H1 (cell line): ENCODE measurements at regions not wholly inside any gene's neighbourhood (a gene's known extent, or its start where the extent isn't known, plus 50 kb on each side); places are given as distances from the start of the nearest gene placed in this dataset.

Experiments used
- CTCF ChIA-PET: fragments of 300-600 bp; sonication (Branson Sonifier 250); formaldehyde crosslinking; loops from one replicate; lab custom pipeline; 2021; ENCODE audit not compliant: partially characterized antibody; lab: Charles Lee
- POLR2A ChIA-PET: fragments of 300-600 bp; sonication (Branson Sonifier 250); formaldehyde crosslinking; loops from one replicate; lab custom pipeline; 2021; ENCODE audit warnings: inconsistent platforms; ENCODE audit not compliant: partially characterized antibody; lab: Charles Lee
- DNase-seq, 2 experiments: peaks; one replicate each; pipeline versions ENCODE4 v3.0.0 to v3.0.0-alpha.2; 2010 to 2022; ENCODE audit warnings: low spot score in 2 of 2, low read depth in 1 of 2, mixed read lengths in 1 of 2
- FAIRE-seq: peaks from 2 replicates; lab custom pipeline; 2011; peaks lifted over from hg19 to GRCh38; lab: Jason Lieb, UNC
- H2AFZ ChIP-seq: 2 replicates; pipeline ENCODE4 v1.8.1; 2012; ENCODE audit warnings: low read length, inconsistent platforms
- H2AK5ac ChIP-seq: 2 replicates; pipeline ENCODE4 v1.6.1; 2013; ENCODE audit warnings: low read depth, low read length
- H2BK120ac ChIP-seq: replicated peaks from 2 replicates; pipeline ENCODE3; 2013; ENCODE audit warnings: low read depth, low read length, inconsistent platforms
- H2BK12ac ChIP-seq: 2 replicates; pipeline ENCODE4 v1.6.1; 2013; ENCODE audit warnings: low read depth, low read length
- H2BK15ac ChIP-seq: 2 replicates; pipeline ENCODE4 v1.6.1; 2013; ENCODE audit warnings: low read length
- H2BK20ac ChIP-seq: 2 replicates; pipeline ENCODE4 v1.6.1; 2013; ENCODE audit warnings: low read length
- H2BK5ac ChIP-seq: 2 replicates; pipeline ENCODE4 v1.6.1; 2013; ENCODE audit warnings: low read depth, low read length
- H3K14ac ChIP-seq: 2 replicates; pipeline ENCODE4 v1.6.1; 2013; ENCODE audit warnings: inconsistent platforms; ENCODE audit not compliant: insufficient read length
- H3K18ac ChIP-seq: 2 replicates; pipeline ENCODE4 v1.6.1; 2013; ENCODE audit warnings: low read length; ENCODE audit errors: extremely low read depth
- H3K23ac ChIP-seq: 2 replicates; pipeline ENCODE4 v1.6.1; 2013; ENCODE audit warnings: inconsistent platforms; ENCODE audit not compliant: insufficient read length
- H3K23me2 ChIP-seq: 2 replicates; pipeline ENCODE4 v1.6.1; 2013; ENCODE audit warnings: low read depth, low read length
- H3K27ac ChIP-seq: 2 replicates; pipeline ENCODE4 v1.6.1; 2011; ENCODE audit warnings: low read depth, low read length, inconsistent platforms
- H3K27me3 ChIP-seq, 4 experiments: replicated peaks in 1 of 4; 1 replicate in 1 of 4; 2 replicates in 3 of 4; pipeline versions ENCODE4 v1.6.1 to v1.8.1; 2011 to 2013; ENCODE audit warnings: low read length in 3 of 4, mild to moderate bottlenecking in 3 of 4, inconsistent platforms in 2 of 4, mixed read lengths in 2 of 4, moderate library complexity in 1 of 4; ENCODE audit not compliant: control insufficient read depth in 3 of 4, insufficient read depth in 3 of 4; ENCODE audit errors: extremely low read depth in 1 of 4
- H3K36me3 ChIP-seq, 4 experiments: 2 replicates each; pipeline versions ENCODE4 v1.6.1 to v1.8.1; 2011 to 2013; ENCODE audit warnings: mild to moderate bottlenecking in 4 of 4, low read length in 3 of 4, moderate library complexity in 2 of 4, control low read depth in 1 of 4, inconsistent platforms in 1 of 4; ENCODE audit not compliant: insufficient read depth in 4 of 4, control insufficient read depth in 2 of 4
- H3K4ac ChIP-seq: replicated peaks from 2 replicates; pipeline ENCODE3; 2013; ENCODE audit warnings: low read length, low read depth, mixed read lengths, inconsistent platforms; ENCODE audit not compliant: insufficient read length
- H3K4me1 ChIP-seq, 4 experiments: replicated peaks in 1 of 4; 1 replicate in 1 of 4; 2 replicates in 3 of 4; pipeline versions ENCODE4 v1.6.1 to v1.8.1; 2011 to 2013; ENCODE audit warnings: low read length in 3 of 4, inconsistent platforms in 2 of 4, mixed read lengths in 1 of 4; ENCODE audit not compliant: insufficient read depth in 4 of 4, control insufficient read depth in 3 of 4
- H3K4me2 ChIP-seq, 2 experiments: 2 replicates each; pipeline versions ENCODE4 v1.6.1 to v1.8.1; 2011 to 2013; ENCODE audit warnings: low read depth in 2 of 2, low read length in 2 of 2, control low read depth in 1 of 2, inconsistent platforms in 1 of 2, mild to moderate bottlenecking in 1 of 2; ENCODE audit not compliant: insufficient read depth in 1 of 2
- H3K4me3 ChIP-seq, 4 experiments: fragments of 200-600, 300-600 bp in 1 of 4; sonication (generic), shearing (Covaris generic), sonication (Bioruptor Twin) in 1 of 4; 2 replicates each; pipeline versions ENCODE4 v1.5.1 to v1.8.1; 2011 to 2016; ENCODE audit warnings: low read length in 4 of 4, low read depth in 3 of 4, control low read depth in 2 of 4, inconsistent platforms in 2 of 4, mild to moderate bottlenecking in 2 of 4, mixed read lengths in 1 of 4, moderate library complexity in 1 of 4; ENCODE audit not compliant: insufficient read depth in 2 of 4; ENCODE audit errors: extremely low read depth in 1 of 4
- H3K56ac ChIP-seq: replicated peaks from 2 replicates; pipeline ENCODE3; 2013; ENCODE audit warnings: low read depth, mild to moderate bottlenecking, mixed read lengths, low read length, inconsistent platforms; ENCODE audit not compliant: insufficient read length
- H3K79me1 ChIP-seq: 2 replicates; pipeline ENCODE4 v1.6.1; 2013; ENCODE audit warnings: low read depth, low read length, control low read depth
- H3K79me2 ChIP-seq, 2 experiments: 2 replicates each; pipeline versions ENCODE4 v1.6.1 to v1.8.1; 2012 to 2013; ENCODE audit warnings: low read length in 2 of 2, mild to moderate bottlenecking in 2 of 2, inconsistent platforms in 1 of 2; ENCODE audit not compliant: insufficient read depth in 2 of 2, control insufficient read depth in 1 of 2
- H3K9ac ChIP-seq, 4 experiments: replicated peaks in 1 of 4; 1 replicate in 1 of 4; 2 replicates in 3 of 4; pipeline versions ENCODE4 v1.6.1 to v1.8.1; 2011 to 2013; ENCODE audit warnings: low read depth in 3 of 4, low read length in 3 of 4, control low read depth in 2 of 4, mild to moderate bottlenecking in 2 of 4, moderate library complexity in 2 of 4, inconsistent platforms in 1 of 4; ENCODE audit errors: extremely low read depth in 1 of 4
- H3K9me3 ChIP-seq, 2 experiments: 2 replicates each; pipeline versions ENCODE4 v1.6.1 to v1.8.1; 2012 to 2013; ENCODE audit warnings: mild to moderate bottlenecking in 2 of 2, moderate library complexity in 2 of 2, control low read depth in 1 of 2, inconsistent platforms in 1 of 2, low read depth in 1 of 2, low read length in 1 of 2, mixed read lengths in 1 of 2; ENCODE audit not compliant: insufficient read depth in 2 of 2
- H4K20me1 ChIP-seq, 2 experiments: replicated peaks in 1 of 2; 2 replicates each; pipeline versions ENCODE3 to v1.8.1; 2011 to 2013; ENCODE audit warnings: inconsistent platforms in 2 of 2, low read length in 2 of 2, mild to moderate bottlenecking in 1 of 2; ENCODE audit not compliant: insufficient read depth in 2 of 2, control insufficient read depth in 1 of 2
- H4K5ac ChIP-seq: 2 replicates; pipeline ENCODE4 v1.6.1; 2013; ENCODE audit warnings: low read length, low read depth, mixed read lengths, inconsistent platforms; ENCODE audit not compliant: insufficient read length
- H4K8ac ChIP-seq: 2 replicates; pipeline ENCODE4 v1.8.0; 2013; ENCODE audit warnings: mild to moderate bottlenecking, moderate library complexity, low read length, inconsistent platforms; ENCODE audit not compliant: insufficient read depth; ENCODE audit errors: extremely low read depth
- H4K91ac ChIP-seq: replicated peaks from 2 replicates; pipeline ENCODE3; 2013; ENCODE audit warnings: low read length, mixed read lengths, inconsistent platforms; ENCODE audit not compliant: insufficient read length
- CBX5 ChIP-seq: fragments of 300-800, 300-1000 bp; sonication (generic); IDR thresholded peaks from 2 replicates; pipeline ENCODE4 v1.7.1; 2016; ENCODE audit warnings: antibody characterized with exemption, low read length, low read depth
- CHD2 ChIP-seq: IDR thresholded peaks from 2 replicates; pipeline ENCODE4 v1.6.1; 2012; ENCODE audit warnings: low read length, improper control_type of control experiment
- CTBP2 ChIP-seq: IDR thresholded peaks from 2 replicates; pipeline ENCODE4 v1.7.0; 2011; ENCODE audit warnings: borderline replicate concordance, mild to moderate bottlenecking, moderate library complexity, mixed read lengths, low read length; ENCODE audit not compliant: insufficient read depth, insufficient read length
- EZH2 ChIP-seq: fragments of 200-600 bp; sonication (generic); IDR thresholded peaks from 2 replicates; pipeline ENCODE4 v1.7.1; 2012; ENCODE audit warnings: low read depth, mild to moderate bottlenecking, moderate library complexity, low read length, inconsistent platforms; ENCODE audit not compliant: severe bottlenecking
- SIN3A ChIP-seq, 2 experiments: IDR thresholded peaks in 1 of 2; conservative IDR thresholded peaks in 1 of 2; 2 replicates each; pipeline ENCODE4 v1.6.1; 2011 to 2012; ENCODE audit warnings: low read length in 2 of 2, improper control_type of control experiment in 1 of 2, low read depth in 1 of 2, mild to moderate bottlenecking in 1 of 2
- SP2 ChIP-seq: IDR thresholded peaks from 2 replicates; pipeline ENCODE4 v1.6.1; 2012; ENCODE audit warnings: mild to moderate bottlenecking, low read length, inconsistent platforms
- TBP ChIP-seq: IDR thresholded peaks from 2 replicates; pipeline ENCODE4 v1.6.1; 2011; ENCODE audit warnings: low read depth, low read length, improper control_type of control experiment
- USF2 ChIP-seq: IDR thresholded peaks from 2 replicates; pipeline ENCODE4 v1.6.1; 2011; ENCODE audit warnings: low read length, improper control_type of control experiment
- WGBS, 2 experiments: shearing (Covaris generic) in 1 of 2; methylation state at CpG; one replicate each; pipeline versions ENCODE4 v1.1.6 to v1.1.7; 2013 to 2015; ENCODE audit warnings: low lambda C conversion rate in 2 of 2, mixed read lengths in 2 of 2, inconsistent platforms in 1 of 2, low coverage in 1 of 2, missing lambda C conversion rate in 1 of 2; ENCODE audit not compliant: insufficient replicate concordance in 2 of 2, insufficient coverage in 1 of 2, insufficient read length in 1 of 2; ENCODE audit errors: extremely low coverage in 1 of 2, missing lambda C conversion rate in 1 of 2; 5-methylcytosine and 5-hydroxymethylcytosine counted together
- TF ChIP-seq, protein P1 (sequence below): IDR thresholded peaks from 2 replicates; pipeline ENCODE4 v1.6.1; 2011; ENCODE audit warnings: low read depth, mild to moderate bottlenecking, low read length; ENCODE audit not compliant: insufficient read depth

GRCh38 chr5:40043916-40044315 is 619.1 kb upstream of the DAB2 start (continued):
- no peak for TF ChIP-seq CBX5

DNA sequence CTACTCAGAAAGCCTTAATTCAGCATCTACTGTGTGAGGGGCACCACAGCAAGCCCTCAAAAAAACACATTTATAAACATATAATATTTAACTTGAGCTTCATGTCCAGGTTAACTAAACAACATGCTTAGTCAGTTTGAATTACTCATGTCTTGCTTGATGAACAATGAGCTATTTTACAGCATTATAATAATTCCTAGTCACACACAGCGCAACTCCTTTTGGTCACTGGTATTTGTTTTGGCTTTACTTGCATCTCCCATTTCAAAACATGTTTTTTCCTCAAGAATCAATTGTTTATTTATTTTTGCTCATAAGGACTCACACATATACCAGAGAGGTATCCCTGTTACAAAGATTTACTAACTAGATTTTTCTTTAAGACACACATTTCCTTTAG is 616.7 kb upstream of the DAB2 start:
- H3K4me3 ChIP-seq: no peak overlapping the region
- no peak overlapping the region for H2BK12ac ChIP-seq
- H3K27me3 ChIP-seq: no peaks in the 10 kb centered on the region
- H4K8ac ChIP-seq: no peak overlapping the region
- H4K5ac ChIP-seq: no peak overlapping the region
- H3K56ac ChIP-seq: no peak overlapping the region
- H2BK15ac ChIP-seq: no peak overlapping the region
- WGBS, 2 experiments: 89% methylated on average over 1 of the region's 1 CpG; no CpG with 5 or more reads in 1 of the 2 experiments
- H3K36me3 ChIP-seq: no peaks in the 10 kb centered on the region
- no peak for DNase-seq
- ChIA-PET CTCF (no interaction called here), POLR2A (no interaction called here)
- no peak overlapping the region for H2BK20ac ChIP-seq
- H3K4ac ChIP-seq: no peak overlapping the region
- no peaks in the 10 kb centered on the region for H3K79me2 ChIP-seq
- no peak overlapping the region for H3K18ac ChIP-seq
- no peaks in the 10 kb centered on the region for H3K9me3 ChIP-seq
- H2AFZ ChIP-seq: no peak overlapping the region
- H2BK120ac ChIP-seq: no peak overlapping the region
- H3K23me2 ChIP-seq: peaks cover 2% of the 10 kb centered on the region; the same call in 1 of the 2 replicates
- no peak overlapping the region for H2AK5ac ChIP-seq
- H3K23ac ChIP-seq: no peak overlapping the region
- no peaks in the 10 kb centered on the region for H3K79me1 ChIP-seq
- H4K20me1 ChIP-seq: no peaks in the 10 kb centered on the region
- no peak overlapping the region for H2BK5ac ChIP-seq
- no peak overlapping the region for H3K14ac ChIP-seq
- no peak overlapping the region for H4K91ac ChIP-seq
- H3K4me2 ChIP-seq: no peak overlapping the region
- H3K27ac ChIP-seq: no peak overlapping the region
- no peak for FAIRE-seq
- no peaks in the 10 kb centered on the region for H3K4me1 ChIP-seq
- no peak overlapping the region for H3K9ac ChIP-seq
- TF ChIP-seq TBP (no peak), CHD2 (no peak), USF2 (no peak), SIN3A (conservative IDR thresholded peaks at IDR 0.05 in 1 of 2, IDR thresholded peaks at IDR 0.05 in 1 of 2; ENCODE audit: low read depth in 1 of 2, low read length in 2 of 2) (no peak), CTBP2 (no peak), EZH2 (no peak), SP2 (no peak)
- TF ChIP-seq, protein P1, sequence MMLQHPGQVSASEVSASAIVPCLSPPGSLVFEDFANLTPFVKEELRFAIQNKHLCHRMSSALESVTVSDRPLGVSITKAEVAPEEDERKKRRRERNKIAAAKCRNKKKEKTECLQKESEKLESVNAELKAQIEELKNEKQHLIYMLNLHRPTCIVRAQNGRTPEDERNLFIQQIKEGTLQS: no peak
